HT-29 (cell line): ENCODE measurements at regions not wholly inside any gene's neighbourhood (a gene's known extent, or its start where the extent isn't known, plus 50 kb on each side); places are given as distances from the start of the nearest gene placed in this dataset.

Experiments used
- DNase-seq: peaks from one replicate; pipeline ENCODE4 v3.0.0-alpha.2; 2015; ENCODE audit warnings: low spot score

GRCh38 chr15:56868170-56868569 is 50.3 kb upstream of the TCF12 start:
- DNase-seq, result no peak

DNA sequence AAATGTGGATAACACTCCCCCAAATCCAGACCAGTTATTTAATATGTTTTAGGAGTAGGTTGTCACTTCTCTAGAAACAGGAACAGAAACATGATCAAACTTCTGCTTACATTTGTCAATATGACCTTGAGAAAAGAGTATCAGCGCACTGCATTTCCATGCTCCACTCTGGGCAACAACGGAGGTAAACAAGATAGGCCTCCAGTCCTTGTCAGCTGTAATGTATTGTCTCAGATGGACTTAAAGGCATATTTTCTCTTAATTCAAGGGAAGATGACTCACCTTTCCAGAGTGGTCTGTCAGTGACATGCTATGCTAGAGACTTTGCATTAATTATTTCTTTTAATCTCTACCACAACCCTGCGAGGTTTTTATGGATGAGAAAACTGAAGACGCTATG is 51.6 kb upstream of the TCF12 start:
- DNase-seq, result no peak

DNA sequence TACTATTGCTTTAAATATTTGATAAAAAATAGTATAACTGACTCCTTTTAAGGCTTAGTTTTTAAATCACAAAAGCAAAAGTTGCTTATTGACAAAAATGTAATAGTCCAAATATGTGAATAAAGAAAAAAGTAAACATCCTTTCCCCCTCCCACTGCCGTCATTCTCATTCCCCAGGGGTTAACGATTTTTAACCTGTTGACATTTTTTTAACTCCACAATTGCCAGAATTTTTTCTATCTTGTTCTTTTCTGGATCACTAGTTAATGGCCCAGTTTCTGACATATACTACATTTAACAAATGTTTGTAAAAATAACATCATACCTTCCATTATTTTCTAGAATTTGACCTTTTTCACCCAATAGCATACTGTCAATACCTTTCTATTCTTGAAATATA is 60.6 kb upstream of the TCF12 start:
- DNase-seq, result no peak

- no peak for DNase-seq
Measured at GRCh38 chr15:56856934-56857333, 61.5 kb upstream of the TCF12 start.

DNA sequence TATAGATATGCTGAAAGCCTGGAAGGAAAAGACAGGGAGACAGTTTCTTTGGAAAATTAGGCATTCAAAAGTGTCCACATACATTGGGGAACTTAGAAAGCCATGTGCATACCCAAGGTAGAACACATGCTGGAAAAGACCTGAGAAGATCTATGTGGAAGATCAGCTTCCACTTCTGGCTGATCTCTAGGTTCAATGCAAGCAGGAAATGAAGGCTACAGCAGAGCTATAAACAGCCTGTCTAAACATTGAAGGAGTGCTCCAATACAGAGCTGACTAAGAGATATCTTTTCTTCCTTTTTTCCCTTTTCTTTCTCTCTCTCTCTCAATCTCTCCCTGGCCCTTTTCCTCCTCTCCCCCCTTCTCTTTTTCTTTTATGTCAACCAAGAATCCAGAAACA is 73.6 kb upstream of the TCF12 start:
- no peak for DNase-seq

GRCh38 chr15:56844471-56844870 is 74.0 kb upstream of the TCF12 start:
- DNase-seq, result no peak

GRCh38 chr15:56839641-56840040 is 78.8 kb upstream of the TCF12 start:
- DNase-seq, result no peak

DNA sequence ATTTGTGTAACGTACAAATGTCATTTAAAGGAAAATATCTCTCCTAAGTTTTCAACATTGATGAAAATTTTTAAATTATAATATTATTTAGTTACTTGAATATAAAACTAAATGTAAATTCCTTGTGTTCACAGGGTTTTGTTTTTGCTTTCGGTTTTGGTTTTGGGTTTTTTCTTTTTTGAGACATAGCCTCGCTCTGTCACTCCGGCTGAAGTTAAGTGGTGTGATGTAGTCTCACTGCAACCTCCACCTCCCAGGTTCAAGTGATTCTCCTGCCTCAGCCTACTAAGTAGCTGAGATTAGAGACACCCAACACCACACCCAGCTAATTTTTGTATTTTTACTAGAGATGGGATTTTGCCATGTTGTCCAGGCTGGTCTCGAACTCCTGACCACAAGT is 79.3 kb upstream of the TCF12 start:
- DNase-seq, result no peak

GRCh38 chr15:56838085-56838484 is 80.4 kb upstream of the TCF12 start:
- DNase-seq, result no peak

DNA sequence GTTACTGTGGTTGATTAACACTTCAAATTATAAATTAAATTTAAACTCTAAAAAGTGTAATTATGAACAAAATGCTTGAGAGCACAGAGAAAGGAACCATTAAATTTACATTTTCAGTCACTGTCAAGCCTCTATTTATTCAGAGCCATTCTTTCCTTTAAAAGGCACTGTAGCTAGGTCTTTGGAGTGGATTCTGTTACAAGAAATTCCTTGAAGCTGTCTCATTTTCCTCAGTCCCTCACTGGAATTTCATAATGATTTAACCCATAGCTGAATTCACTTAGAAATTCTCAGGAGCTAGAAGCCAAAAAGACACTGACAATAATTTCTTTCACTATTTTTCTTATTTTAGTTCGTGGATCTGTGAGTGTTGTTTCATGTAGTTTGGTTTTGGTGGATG is 81.2 kb upstream of the TCF12 start:
- no peak for DNase-seq

- DNase-seq, result no peak
Measured at GRCh38 chr15:56835718-56836171, 82.7 kb upstream of the TCF12 start.

- DNase-seq, result peak; percentile 22
Measured at GRCh38 chr15:56832125-56832524, 86.3 kb upstream of the TCF12 start.

GRCh38 chr15:56831467-56832005 is 86.9 kb upstream of the TCF12 start:
- DNase-seq, result no peak

GRCh38 chr15:56824175-56824574 is 90.9 kb upstream of the ZNF280D start:
- no peak for DNase-seq

DNA sequence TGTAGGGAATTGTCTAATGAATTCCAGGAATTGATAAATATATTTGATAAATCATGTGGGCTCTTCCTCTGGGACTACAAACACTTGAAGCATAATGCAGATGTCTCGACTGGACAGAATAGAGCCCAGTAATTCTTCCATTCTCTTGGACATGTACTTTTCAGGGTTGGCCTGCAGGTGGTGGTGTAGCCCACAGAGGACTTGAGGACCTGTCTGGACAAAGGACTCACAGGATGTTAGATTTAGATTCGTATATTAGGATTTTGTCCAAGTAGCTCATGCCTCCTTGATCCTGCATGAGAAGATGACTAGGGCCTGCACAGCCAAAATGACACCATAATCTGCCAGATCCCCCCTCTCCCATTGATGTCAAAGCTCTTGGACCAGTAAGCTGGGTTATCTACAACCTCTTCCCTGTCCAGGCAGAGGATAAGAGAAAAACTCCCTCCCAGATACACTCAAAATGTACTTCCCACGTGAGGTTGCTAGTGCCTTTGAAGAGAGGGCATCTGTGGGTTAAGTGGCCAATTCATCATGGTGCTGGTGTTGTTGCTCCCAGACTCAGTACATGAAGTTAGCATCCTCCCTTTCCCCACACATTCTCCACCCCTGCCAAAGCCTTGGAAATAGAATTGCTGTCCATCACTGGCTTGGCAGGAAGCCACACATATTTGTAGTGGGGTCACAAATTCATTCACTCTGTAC is 88.6 kb upstream of the ZNF280D start:
- peak; percentile 80 for DNase-seq

DNA sequence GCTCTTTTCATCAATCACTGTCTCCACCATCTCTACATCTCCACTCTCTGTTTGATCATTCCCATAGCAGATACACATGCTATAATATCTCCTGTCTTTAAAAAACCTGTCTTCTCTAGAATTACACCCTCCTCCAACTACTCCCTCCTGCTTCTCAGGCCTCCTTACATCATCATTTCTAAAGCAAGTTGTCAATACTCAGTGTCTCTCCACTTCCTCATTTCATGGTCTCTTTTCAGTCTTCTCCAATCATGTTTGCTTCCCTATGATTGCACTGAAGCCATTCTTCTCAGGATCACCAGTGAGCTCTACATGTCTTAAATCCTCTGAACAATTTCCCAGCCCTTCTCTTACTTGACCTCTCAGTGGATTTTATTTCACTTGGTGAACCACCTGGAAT is 87.0 kb upstream of the ZNF280D start:
- DNase-seq, result no peak

GRCh38 chr15:56817321-56818080 is 84.2 kb upstream of the ZNF280D start:
- DNase-seq, result peak; percentile 49

DNA sequence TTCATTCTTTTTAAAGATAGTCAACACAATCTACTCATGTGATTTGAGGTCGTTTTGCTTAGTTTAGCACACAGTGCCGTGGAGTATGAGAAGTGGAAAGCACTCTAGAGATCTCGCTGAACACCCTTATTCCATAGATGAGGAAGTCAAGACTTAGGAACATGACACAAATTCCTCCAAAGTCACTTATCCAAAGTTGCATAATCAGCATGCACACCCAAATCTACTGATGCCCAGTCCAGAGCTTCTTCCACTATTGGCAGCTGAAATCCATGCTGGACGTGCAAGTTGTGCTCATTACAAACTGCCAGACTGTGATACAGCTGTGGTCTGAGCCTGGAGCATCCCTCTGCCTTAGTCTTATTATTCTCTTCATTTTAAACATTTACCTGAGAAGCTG is 83.5 kb upstream of the ZNF280D start:
- no peak for DNase-seq

- peak; percentile 91 for DNase-seq
Measured at GRCh38 chr15:56815247-56815646, 81.9 kb upstream of the ZNF280D start.

GRCh38 chr15:56814429-56814828 is 81.1 kb upstream of the ZNF280D start:
- no peak for DNase-seq

DNA sequence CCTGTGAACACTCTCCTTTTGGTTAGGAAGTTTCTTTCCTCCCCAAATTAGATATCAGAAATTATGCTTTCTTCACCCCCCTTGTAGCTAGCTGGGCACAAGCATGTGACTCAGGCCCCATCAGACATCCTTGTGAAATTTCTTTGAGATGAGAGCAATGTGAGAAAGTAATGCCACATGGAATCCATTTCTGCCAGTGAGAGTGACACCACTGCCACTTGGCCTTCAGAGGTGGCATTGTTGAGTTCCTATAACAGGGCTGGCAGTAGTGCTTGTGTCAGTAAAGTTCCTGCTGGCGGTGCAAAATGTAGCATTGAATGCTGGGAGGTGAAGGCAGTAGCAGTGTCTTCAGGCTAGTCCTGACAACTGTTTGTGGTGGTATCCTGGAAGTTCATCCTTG is 80.7 kb upstream of the ZNF280D start:
- peak; percentile 45 for DNase-seq

GRCh38 chr15:56812961-56813360 is 79.7 kb upstream of the ZNF280D start:
- no peak for DNase-seq

GRCh38 chr15:56812221-56812620 is 78.9 kb upstream of the ZNF280D start:
- DNase-seq, result no peak
